ENCODE measurements at regions not wholly inside any gene's neighbourhood (a gene's known extent, or its start where the extent isn't known, plus 50 kb on each side); places are given as distances from the start of the nearest gene placed in this dataset.

GRCh38 chr2:48183276-48183675, 131.2 kb upstream of the FOXN2 start:
- Histone ChIP-seq H3K4me3 (no peak overlapping the region), H3K27me3 (no peaks in the 10 kb centered on the region), H3K36me3 (no peaks in the 10 kb centered on the region), H3K4me1 (no peaks in the 10 kb centered on the region), H3K27ac (no peak overlapping the region), H3K9me3 (no peaks in the 10 kb centered on the region)
- no peak for TF ChIP-seq POLR2A (IDR thresholded peaks at IDR 0.05)
- WGBS, 5 donors, result 93 to 100% (median 97%) methylated on average over 1 of the region's 1 CpG
- intact Hi-C loops (cut with DNase I; ENCODE audit: low total_unique reads), result no loop called here
- DNase-seq, result no peak

DNA sequence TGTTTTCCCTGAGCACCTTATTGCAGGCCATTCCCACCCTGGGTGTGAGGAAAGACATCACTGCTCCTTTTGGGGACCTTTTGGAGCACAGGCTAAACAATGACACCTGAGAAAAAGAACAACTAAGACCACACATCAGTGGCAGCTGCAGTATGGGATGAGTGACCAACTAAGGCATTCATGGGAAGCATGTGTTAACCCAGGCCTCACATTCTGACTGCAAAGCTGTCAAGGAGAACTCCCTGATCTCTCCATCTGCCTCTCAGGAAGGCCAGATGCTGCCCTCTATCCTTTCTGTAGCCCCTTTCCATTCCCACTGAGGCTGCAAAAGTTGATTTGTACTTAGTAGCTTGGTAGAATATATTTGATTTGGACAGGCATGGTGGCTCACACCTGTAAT, 130.5 kb upstream of the FOXN2 start:
- H3K9me3 ChIP-seq, result no peaks in the 10 kb centered on the region
- H3K27me3 ChIP-seq, result no peaks in the 10 kb centered on the region
- TF ChIP-seq, protein P1, sequence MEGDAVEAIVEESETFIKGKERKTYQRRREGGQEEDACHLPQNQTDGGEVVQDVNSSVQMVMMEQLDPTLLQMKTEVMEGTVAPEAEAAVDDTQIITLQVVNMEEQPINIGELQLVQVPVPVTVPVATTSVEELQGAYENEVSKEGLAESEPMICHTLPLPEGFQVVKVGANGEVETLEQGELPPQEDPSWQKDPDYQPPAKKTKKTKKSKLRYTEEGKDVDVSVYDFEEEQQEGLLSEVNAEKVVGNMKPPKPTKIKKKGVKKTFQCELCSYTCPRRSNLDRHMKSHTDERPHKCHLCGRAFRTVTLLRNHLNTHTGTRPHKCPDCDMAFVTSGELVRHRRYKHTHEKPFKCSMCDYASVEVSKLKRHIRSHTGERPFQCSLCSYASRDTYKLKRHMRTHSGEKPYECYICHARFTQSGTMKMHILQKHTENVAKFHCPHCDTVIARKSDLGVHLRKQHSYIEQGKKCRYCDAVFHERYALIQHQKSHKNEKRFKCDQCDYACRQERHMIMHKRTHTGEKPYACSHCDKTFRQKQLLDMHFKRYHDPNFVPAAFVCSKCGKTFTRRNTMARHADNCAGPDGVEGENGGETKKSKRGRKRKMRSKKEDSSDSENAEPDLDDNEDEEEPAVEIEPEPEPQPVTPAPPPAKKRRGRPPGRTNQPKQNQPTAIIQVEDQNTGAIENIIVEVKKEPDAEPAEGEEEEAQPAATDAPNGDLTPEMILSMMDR (IDR thresholded peaks at IDR 0.05), result no peak
- no peak for DNase-seq
- no peak overlapping the region for H3K27ac ChIP-seq
- H3K36me3 ChIP-seq, result no peaks in the 10 kb centered on the region
- H3K4me3 ChIP-seq, result no peak overlapping the region
- intact Hi-C loops (cut with DNase I; ENCODE audit: low total_unique reads), result no loop called here
- no peaks in the 10 kb centered on the region for H3K4me1 ChIP-seq

- intact Hi-C loops (cut with DNase I; ENCODE audit: low total_unique reads), result no loop called here
- 86 to 97% (median 94%) methylated on average over 1 of the region's 1 CpG for WGBS, 5 donors
Observed at GRCh38 chr2:48187503-48187902, 127.0 kb upstream of the FOXN2 start.

GRCh38 chr2:48189552-48190228, 124.8 kb upstream of the FOXN2 start:
- no peaks in the 10 kb centered on the region for H3K9me3 ChIP-seq
- no peaks in the 10 kb centered on the region for H3K27me3 ChIP-seq
- H3K4me3 ChIP-seq, result no peak overlapping the region
- TF ChIP-seq POLR2A (IDR thresholded peaks at IDR 0.05), result no peak
- TF ChIP-seq, protein P1 (IDR thresholded peaks at IDR 0.05), result no peak
- no peak for TF ChIP-seq POLR2AphosphoS5 (IDR thresholded peaks at IDR 0.05)
- DNase-seq, result no peak
- no peaks in the 10 kb centered on the region for H3K4me1 ChIP-seq
- 74 to 87% (median 78%) methylated on average over 4 of the region's 4 CpGs for WGBS, 5 donors
- H3K36me3 ChIP-seq, result no peaks in the 10 kb centered on the region
- intact Hi-C loops (cut with DNase I; ENCODE audit: low total_unique reads), result no loop called here
- H3K27ac ChIP-seq, result no peak overlapping the region

More at GRCh38 chr2:48187503-48187902, 127.0 kb upstream of the FOXN2 start:
- DNase-seq, result no peak
- H3K27ac ChIP-seq, result no peak overlapping the region
- no peak overlapping the region for H3K4me3 ChIP-seq
- TF ChIP-seq EP300 (IDR thresholded peaks at IDR 0.05), result no peak
- no peak for TF ChIP-seq POLR2AphosphoS5 (IDR thresholded peaks at IDR 0.05)
- no peak for TF ChIP-seq POLR2A (IDR thresholded peaks at IDR 0.05)
- TF ChIP-seq, protein P1 (IDR thresholded peaks at IDR 0.05), result no peak
- H3K4me1 ChIP-seq, result no peaks in the 10 kb centered on the region
- H3K9me3 ChIP-seq, result no peaks in the 10 kb centered on the region
- no peaks in the 10 kb centered on the region for H3K36me3 ChIP-seq
- no peaks in the 10 kb centered on the region for H3K27me3 ChIP-seq

DNA sequence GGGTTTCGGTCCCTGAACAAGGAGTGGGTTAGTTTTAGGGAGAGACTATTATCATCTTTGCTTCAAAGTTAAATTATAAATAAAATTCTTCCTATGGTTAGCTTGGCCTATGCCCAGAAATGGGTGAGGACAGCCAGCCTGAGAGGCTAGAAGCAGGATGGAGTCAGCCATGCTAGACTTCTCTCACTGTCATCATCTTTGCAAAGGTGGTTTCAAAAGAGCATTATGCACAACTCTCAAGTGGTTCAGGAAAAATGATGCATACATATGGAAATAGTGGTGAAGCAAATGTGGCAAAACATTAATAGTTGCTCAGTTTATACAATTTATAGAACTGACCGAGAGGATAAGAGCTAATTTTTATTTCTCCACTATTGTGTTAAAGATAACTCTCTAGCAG, 124.3 kb upstream of the FOXN2 start:
- no peaks in the 10 kb centered on the region for H3K9me3 ChIP-seq
- H3K4me1 ChIP-seq, result no peaks in the 10 kb centered on the region
- DNase-seq, result no peak
- H3K27ac ChIP-seq, result no peak overlapping the region
- no peaks in the 10 kb centered on the region for H3K27me3 ChIP-seq
- no peak overlapping the region for H3K4me3 ChIP-seq
- WGBS, 5 donors, result 88 to 99% (median 94%) methylated on average over 2 of the region's 2 CpGs
- intact Hi-C loops (cut with DNase I; ENCODE audit: low total_unique reads), result no loop called here
- TF ChIP-seq POLR2AphosphoS5 (IDR thresholded peaks at IDR 0.05) (no peak), EP300 (IDR thresholded peaks at IDR 0.05) (no peak), POLR2A (IDR thresholded peaks at IDR 0.05) (no peak)
- TF ChIP-seq, protein P1 (IDR thresholded peaks at IDR 0.05), result no peak
- no peaks in the 10 kb centered on the region for H3K36me3 ChIP-seq

Data from stomach (tissue), 8 donors.